HG03469 (cell line): ENCODE measurements at regions not wholly inside any gene's neighbourhood (a gene's known extent, or its start where the extent isn't known, plus 50 kb on each side); places are given as distances from the start of the nearest gene placed in this dataset.
"Not testable (repeated sequence)": the region's sequence is repeated elsewhere in the genome, so short reads cannot be mapped to it uniquely, and the experiment has no call there.

ENCODE experiments used
- ATAC-seq: cut with Tn5 transposase; IDR thresholded peaks from one replicate; pipeline ENCODE4 v1.9.1; 2021; ENCODE audit warnings: mild to moderate bottlenecking, moderate library complexity, moderate number of reproducible peaks; ENCODE audit not compliant: unreplicated experiment

GRCh38 chr4:144363890-144364289, 223.4 kb upstream of the GYPA start:
- ATAC-seq: no peak

DNA sequence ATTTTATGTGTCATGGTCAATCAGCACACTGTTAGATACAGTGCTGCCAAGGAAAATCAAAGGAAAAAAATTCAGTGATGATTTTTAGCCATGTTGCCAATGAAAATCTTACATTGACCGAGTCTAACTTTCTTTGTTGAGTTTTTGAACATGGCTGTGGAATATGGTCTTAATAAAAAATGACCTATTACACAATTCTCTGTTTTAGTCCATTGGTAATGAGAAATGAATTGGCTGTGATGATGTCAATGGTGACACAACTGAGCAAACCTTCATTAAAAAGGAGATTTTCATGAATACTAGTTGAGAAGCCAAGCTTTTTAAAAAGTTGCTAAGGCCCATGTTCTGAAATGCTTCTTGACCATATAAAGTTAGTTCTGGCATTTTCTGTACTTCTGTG, 225.9 kb upstream of the GYPA start:
- ATAC-seq: no peak

GRCh38 chr4:144371485-144371884, 231.0 kb upstream of the GYPA start:
- no peak for ATAC-seq

GRCh38 chr4:144374065-144374464, 233.5 kb upstream of the GYPA start:
- peak; percentile 91 for ATAC-seq

- no peak for ATAC-seq
Observed at GRCh38 chr4:144376866-144377265, 236.3 kb upstream of the GYPA start.

GRCh38 chr4:144384408-144384807, 243.9 kb upstream of the GYPA start:
- ATAC-seq: no peak

DNA sequence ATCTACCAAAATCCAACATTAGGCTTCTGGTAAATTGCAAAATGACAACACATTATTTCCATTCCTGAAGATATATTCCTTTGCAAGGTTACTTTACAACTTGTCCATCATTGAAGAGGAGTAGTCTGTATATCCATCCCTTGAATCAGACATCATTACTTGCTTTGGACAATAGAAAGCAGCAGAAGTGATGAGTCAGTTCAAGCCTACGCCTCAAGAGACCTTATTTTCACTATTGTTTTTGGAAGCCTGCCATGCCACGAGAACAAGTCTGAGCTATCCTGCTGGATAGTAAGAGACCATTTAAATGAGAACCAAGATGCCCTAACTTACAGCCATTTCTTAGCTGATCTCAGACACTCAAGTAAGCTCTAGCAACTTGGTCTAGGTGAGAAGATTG, 246.0 kb upstream of the HHIP start:
- ATAC-seq: peak; percentile 89

- no peak for ATAC-seq
Observed at GRCh38 chr4:144402176-144402575, 243.8 kb upstream of the HHIP start.

DNA sequence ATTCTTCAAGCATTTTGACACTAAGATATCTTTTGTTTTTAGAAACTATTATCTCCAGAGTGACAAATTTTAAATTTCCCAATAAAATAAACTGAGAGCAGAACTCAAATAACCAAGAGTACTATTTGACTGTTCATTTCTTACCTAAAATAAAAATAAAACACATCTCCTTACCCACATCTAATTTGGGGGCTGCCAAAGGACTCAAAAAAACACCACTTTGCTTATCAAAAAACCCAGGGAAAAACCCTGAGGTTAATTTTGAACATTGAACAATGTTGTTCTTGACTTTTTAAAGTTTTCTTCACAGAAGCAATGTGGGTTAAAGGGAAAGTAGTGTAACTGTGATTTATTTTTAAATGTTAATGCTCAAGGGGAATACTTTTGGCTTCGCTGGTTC, 243.0 kb upstream of the HHIP start:
- no peak for ATAC-seq

- ATAC-seq: no peak
Observed at GRCh38 chr4:144403893-144404292, 242.1 kb upstream of the HHIP start.

- no peak for ATAC-seq
Observed at GRCh38 chr4:144409525-144409924, 236.4 kb upstream of the HHIP start.

DNA sequence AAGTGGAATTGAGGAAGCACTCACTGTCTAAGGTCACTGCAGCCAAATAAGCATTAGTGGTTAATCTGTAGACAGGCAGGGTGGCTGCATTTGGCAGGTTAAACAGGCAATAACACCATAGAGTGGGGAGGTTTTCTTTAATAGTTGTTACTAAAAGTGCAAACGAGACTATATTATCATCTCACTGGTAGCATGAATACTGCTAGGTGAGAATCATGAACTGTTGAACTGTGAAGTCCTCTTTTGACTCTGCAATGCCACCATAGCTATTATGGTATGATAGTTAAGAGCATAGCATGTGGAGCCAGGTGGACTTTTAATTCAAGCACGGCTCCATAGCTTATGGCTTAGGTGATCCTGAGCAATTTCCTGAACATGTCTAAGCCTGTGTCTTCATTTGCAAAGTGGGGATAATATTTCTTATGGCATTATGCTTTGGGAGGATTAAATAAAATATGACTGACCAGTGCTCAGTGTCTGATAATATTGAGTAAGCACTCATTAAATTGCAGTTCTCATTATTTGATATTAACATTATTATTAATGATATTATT, 235.6 kb upstream of the HHIP start:
- ATAC-seq: no peak

GRCh38 chr4:144411119-144411518, 234.8 kb upstream of the HHIP start:
- ATAC-seq: no peak

DNA sequence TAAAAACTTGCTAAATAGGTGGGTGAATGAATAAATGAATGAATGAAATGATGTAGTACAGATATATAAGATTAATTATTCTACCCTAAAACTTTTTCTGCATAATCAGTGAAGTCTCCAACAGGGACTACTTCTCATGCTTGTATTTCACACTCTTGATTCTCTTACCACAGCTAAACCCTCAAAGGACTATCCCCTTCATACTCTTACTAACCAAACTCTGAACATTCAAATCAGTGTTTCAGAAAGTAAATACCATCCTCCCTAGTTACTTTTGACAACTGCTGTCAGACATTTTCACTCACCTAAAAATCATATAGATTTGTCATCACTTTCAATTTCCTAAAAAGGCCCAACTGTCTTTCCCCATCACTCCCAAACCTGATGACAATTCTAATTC, 234.3 kb upstream of the HHIP start:
- peak; percentile 56 for ATAC-seq

GRCh38 chr4:144421056-144421455, 224.9 kb upstream of the HHIP start:
- ATAC-seq: no peak

DNA sequence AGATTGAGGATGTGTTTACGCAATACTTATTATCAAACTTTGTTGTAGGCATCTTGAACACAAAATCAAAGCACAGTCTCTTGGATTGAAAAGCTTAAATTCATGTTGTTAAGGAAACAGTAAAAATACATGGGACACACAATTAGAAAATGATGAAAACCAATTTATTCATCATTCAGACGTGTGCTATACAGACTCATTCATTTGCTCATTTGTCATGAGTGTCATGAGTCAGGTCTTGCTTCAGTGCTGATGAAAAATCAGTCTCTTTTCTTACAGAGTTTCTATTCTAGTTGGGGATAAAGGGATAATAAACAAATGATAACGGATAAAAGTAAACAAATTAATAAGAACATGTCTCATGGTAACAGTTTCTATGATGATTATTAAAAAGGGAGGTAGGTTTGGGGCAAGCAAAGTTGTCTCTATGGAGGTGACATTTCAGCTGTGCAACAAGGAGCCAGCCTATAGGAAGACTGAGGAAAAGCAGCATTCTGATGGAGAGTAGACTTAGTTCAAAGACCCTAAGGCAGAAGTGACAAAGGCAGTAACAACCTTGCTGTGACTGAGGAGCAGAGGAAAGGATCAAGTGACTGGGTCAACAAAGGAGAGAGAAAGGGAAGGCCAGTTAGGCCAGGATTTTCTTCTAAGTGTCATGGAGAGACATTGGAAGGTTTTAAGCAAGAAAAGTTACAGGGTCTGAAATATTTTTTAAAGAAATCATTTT, 224.0 kb upstream of the HHIP start:
- no peak for ATAC-seq

- no peak for ATAC-seq
Observed at GRCh38 chr4:144423930-144424329, 222.0 kb upstream of the HHIP start.

DNA sequence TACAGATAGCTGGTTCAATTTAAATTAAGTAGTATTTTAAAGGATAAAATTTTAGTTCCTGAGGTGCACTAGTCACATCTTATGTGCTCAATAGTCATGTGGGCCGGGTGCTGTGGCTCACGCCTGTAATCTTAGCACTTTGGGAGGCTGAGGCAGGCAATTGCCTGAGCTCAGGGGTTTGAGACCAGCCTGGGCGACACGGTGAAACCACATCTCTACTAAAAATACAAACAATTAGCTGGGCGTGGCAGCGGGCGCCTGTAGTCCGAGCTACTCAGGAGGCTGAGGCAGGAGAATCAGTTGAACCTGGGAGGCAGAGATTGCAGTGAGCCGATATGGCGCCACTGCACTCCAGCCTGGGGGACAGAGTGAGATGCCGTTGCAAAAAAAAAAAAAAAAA, 219.9 kb upstream of the HHIP start:
- ATAC-seq: not testable (repeated sequence)

DNA sequence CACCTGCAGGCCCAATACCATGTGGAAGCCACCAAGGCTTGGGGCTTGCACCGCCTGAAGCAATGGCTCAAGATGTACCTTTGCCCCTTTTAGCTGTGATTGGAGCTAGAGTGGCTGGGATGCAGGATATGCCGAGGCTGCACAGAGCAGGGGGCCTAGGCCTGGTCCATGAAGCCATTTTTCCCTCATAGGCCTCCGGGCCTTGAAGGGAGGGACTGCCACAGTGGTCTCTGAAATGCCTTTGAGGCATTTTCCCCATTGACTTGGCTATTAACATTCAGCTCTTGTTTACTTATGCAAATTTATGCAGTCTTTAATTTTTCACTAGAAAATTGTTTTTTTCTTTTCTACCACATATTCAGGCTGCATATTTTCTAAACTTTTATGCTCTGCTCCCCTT, 203.2 kb upstream of the HHIP start:
- no peak for ATAC-seq

- no peak for ATAC-seq
Observed at GRCh38 chr4:144449611-144450010, 196.3 kb upstream of the HHIP start.

DNA sequence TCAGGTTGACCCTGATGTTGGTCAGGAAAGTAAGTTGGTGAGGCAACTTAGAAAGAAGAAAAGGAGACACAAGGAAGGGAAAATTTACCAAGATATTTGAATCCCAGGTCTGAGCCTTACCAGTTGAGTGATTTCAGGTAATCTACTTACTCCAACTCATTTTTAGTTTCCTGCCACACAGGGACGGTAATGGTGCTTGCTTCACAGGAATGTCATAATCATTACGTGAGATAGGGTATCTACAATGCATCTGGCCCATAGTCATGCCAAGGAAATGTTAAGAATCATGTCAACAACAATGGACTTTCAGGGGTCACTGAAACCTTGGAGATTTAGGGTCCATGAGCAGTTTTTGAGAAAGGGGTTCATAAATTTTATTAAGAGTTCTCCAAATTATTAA, 195.4 kb upstream of the HHIP start:
- ATAC-seq: no peak

GRCh38 chr4:144451766-144452450, 194.0 kb upstream of the HHIP start:
- ATAC-seq: no peak
